OCI-M1 (cell line): ENCODE measurements at regions not wholly inside any gene's neighbourhood (a gene's known extent, or its start where the extent isn't known, plus 50 kb on each side); places are given as distances from the start of the nearest gene placed in this dataset.
A peak's percentile ranks its signal among the peaks of the same experiment; 100 is the strongest.
"Not testable (repeated sequence)": the region's sequence is repeated elsewhere in the genome, so short reads cannot be mapped to it uniquely, and the experiment has no call there.

ENCODE experiments used
- DNase-seq: peaks from one replicate; lab custom pipeline; 2025; lab: John Stamatoyannopoulos, UW

DNA sequence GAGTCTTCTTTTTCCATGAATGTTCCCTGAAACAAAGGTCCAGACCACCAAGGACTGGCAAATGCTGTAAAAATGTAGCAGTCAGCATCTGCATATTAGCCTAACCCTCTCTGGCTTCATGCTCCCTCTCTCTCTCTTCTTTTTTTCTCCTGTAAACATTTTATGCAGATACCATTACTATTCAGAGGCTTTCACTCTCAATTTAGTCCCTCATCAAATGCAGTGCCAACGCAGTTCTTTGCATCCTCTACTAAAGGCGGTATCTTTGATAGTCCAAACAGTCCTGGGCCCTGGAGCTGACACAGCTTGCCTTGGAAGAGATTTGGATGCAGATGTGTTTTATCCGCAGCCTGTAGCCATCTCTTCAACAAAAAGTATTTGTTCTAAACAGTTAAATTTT is 167.1 kb upstream of the MMS22L start:
- DNase-seq: no peak

DNA sequence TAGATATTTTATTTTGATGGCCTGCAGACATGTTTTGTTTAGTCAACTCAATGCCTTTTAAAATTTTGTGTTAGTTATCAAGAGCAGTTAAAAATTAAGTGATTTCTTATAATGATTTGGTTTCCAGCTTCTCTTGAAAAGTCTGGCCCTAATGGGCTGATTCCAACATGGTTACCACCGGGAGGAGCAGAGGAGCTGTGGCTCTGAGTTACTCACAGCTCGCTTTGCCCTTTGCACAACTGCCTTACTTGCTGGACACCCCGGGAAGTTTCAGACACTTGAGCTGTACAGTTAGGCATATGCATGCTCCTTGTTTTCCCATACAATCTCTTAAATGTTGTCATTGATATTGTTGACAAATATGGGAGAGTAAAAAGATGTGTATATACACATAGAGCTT is 173.1 kb upstream of the MMS22L start:
- DNase-seq: no peak

DNA sequence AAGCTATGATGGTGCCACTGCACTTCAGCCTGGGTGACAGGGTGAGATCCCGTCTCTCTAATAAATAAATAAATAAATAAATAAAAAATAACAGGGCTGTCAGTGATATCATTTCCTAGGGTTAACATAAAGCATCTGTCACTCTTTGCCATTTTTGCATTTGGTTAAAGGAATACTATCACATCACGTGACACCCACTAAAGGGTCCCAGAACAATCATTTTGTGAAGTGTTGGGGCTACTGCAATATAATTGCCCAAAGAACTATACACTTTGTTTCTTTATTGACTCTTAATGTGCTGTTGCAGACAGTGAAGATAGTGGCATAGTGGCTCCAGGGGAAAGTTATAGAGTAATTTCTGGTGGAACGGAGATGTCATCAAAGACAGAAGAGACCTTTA is 176.5 kb upstream of the MMS22L start:
- DNase-seq: no peak

DNA sequence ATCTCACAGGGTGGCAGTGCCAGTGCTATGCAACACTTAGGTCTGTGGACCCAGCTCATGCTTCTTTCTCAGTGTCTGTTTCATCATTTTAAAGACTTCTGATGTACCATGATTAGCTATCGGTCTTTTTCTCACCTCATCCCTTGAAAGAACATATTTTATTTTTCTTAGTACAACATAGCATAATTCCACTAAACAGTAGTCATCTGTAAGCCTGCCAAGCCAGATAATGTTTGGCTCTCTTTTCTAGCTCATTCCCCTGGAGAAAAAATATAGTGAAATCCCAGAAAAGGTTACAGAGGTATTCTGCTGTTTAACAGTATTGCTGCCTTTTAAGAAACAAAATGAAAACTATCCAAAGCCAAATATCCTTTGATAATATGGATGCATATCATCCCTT is 177.0 kb upstream of the MMS22L start:
- DNase-seq: no peak

DNA sequence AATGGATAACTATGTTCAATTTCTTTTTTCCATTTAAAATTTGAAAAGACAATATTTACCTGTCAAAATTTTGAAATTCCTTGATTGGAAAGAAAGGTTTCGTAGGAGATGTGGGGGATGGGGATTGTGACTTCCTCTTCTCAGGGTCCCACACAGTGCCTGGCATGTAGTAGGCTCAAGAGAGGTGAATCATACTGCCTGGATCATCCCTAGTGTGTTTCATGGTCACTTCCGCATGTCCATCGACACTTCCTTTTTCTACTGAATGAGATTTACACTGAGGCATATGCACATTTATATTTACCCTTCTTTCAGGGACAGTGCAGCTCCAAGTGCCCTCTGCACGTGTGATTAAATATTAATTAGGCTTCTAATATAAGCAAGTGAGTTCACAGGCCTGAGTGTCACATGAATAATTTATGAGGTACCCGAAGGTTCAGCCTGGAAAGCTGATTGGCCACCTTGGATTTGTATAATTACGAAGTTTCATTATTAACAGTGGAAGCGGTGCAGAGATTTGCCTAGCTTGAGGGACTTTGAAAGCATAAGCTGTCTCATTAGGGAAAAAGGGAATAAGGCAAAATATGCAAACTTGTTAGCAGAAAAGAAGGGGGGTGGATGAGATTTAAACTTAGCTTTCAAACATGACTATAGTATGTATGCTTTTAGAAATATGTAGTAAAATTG is 177.5 kb upstream of the MMS22L start:
- peak; percentile 49 for DNase-seq

DNA sequence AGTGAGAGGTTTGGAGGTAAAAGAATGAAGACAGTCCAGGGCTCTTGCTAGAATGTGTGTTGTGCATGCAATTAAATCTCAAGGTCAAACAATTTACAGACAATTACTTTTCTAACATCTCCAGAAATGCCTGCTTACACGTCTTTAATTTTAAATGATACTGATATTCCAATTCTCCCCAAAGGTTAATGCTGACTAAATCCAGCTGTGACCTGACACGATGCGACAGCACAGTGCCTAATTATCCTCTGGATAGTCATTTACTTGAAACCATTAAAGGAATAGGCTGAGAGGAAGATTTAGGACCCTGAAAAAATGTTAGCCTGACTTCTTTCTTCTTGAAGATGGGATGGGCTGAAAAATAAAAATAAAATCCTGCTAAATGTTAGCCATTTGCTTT is 178.2 kb upstream of the MMS22L start:
- no peak for DNase-seq

DNA sequence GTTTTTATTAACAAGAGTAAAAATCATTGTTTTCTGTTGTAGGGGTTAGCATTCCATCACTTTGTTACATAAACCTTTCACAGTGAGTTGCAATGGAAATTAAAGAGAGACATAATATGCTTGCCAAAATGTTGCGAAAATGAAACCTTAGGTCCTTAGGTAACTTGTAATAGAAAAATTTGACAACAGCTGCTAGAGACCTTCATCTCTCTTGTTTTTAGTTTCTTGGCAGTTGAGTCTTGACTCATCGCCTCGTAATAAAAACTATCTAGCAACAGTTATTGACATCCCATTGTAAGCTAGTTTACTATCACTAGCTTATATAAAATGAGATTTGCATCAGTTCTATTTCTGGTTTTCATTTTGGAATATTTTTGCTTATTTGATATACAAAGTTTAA is 179.0 kb upstream of the MMS22L start:
- DNase-seq: no peak

DNA sequence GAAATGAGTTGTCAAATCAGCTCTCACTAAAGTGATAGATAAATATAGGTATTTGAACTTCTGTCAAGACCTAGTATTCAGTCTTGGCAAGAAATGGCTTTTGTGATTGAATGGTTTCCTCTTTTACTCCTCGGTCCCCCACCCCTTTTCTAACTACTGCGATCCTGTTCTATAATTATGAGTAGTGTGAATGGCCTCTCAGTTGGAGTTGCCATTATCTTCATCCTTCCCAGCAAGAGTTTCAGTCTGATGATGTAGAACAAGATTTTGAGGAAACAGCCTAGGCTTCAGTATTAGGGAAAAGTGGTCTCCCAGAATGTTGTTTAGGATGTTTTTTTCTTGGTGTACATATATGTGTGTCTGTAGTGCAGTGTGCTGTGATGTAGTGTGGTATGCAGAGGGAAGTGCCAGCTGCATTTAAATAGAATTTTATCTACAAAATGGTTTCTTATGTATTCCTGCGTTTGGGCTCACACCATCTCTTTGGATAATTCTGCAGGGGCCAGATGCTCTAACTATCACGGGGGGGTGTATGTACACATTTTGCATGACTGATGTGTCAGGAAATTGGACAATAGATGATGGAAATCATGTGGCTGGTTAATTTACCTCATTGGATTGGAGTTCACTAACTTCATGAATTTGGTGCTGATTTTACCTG is 180.1 kb upstream of the MMS22L start:
- no peak for DNase-seq

DNA sequence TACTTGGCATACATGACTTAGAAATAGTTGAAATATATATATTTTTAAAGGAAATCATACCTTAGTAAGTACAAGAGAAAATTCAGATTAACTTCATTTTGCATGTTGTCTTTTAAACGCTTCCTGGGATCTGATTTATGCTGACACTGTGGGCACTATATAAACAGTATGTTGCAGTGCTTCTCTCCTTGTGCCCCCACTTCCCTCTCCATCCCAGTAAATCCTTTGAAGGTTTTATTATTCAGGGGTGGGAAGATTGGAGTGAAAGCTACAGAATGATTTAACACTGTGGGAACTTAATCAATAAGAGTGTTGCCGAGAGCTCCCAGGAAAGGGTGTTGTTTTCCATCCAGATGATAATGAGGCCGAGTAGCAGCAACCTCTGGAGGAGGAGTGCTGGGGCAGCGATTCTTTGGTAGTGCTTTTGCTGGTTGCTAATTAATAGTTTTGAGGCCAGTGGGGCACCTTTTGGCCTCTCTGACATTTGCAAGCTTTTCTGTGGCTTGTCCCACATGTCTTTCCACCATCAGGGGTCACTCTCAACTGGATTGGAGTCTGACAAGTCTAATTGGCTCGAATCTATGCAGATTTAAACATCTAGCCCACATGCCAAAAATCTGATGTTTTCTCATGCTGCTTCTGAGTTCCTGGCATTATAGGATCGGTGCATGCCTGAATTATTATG is 183.0 kb upstream of the MMS22L start:
- DNase-seq: no peak

DNA sequence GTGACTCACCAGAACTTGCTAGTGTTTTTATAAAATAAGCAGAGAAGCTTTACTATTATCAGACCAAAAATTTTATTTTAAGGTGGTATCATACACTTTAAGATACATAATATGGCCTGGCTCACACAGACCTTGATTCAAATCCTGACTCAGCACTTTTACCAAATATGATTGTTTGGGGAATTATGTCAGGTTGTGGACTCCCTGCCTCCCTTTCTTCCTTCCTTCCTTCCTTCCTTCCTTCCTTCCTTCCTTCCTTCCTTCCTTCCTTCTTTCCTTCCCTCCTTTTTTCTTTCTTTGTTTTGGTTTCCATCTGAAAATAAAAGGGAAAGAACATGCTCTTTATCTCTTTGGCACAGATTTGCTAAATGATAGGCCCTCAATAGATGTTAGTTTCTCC is 186.0 kb upstream of the MMS22L start:
- no peak for DNase-seq

DNA sequence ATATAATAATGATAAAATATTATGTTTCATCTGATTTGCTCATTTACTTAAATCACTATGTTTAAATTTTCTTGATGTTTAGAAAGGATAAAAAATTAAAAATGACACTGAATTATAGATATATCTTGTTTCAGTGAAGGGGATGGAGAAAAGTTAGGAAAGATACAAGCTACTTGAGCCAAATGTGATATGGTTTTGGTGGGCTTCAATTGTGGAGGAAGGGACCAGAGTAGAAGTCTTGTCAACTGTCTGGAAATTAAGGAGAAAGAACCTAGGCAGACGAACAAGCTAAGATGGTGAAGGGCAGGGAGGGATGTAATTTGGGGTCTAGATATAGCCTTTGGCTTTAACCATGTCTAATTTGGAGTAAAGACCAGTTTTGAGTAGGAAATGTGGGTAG is 186.4 kb upstream of the MMS22L start:
- DNase-seq: no peak

DNA sequence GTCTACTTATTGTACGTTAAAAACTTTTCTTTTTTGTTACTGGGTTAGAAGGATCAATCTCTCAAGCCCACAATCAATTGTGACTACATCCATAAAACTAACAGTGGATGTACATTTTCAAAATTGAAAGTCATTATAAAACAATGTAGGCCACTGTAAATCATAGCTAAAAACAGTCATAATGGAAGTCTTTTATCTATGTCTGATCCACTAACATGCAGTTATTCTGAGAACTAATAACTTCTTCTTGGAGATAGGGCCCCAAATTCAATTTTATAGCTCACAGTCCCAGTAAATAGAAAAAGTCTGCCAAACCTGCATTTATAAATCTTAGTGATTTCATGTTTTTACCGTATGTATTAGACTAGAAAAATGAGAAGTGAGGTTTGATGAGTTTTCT is 187.3 kb upstream of the MMS22L start:
- DNase-seq: no peak

DNA sequence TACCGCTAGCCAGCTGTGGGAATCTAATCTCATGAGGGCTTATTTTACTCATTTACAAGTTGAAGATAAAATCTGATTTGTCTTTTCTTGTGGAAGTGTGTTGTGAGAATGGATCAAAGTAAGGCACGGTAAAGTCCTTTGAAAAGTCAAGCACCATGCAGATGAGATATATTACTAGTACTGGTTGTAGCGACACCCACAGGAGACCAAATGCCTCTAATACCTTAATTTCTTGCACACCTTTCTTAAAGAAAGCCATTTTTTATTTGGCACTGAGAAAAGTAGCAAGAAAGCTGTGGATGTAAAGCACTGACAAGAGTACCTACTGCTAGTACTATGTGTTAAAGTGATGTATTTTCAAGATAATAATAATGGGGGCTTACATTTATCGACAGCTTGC is 191.0 kb upstream of the MMS22L start:
- DNase-seq: no peak

DNA sequence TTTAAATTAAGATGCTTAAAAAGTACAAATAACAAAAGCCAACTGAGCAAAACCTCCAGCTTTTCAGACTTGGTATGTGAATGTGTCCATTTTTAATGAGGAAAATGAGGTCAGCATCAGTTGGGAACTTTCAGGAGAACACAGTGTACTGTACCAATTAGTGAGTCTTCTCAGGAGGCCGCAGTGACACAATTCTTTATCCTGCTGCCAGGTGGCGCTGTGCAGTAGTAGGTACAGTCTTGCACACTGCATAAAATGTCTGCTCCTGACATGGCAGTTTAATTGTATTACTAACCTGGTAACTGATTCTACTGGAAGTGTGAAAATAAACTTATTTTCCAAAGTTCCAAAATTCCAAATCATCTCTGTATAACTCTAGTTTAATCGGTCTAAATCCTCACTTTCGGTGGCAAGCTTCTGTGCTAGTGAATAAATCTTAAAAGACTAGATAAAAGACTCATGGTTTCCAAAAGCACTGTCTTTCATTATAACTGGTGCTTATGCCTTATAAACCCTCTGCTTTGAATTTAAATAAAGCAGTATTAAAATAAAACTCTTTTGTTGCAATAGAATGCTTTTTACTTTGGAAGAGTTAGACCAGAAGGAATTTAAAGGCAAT is 214.8 kb upstream of the MMS22L start:
- peak; percentile 88 for DNase-seq

DNA sequence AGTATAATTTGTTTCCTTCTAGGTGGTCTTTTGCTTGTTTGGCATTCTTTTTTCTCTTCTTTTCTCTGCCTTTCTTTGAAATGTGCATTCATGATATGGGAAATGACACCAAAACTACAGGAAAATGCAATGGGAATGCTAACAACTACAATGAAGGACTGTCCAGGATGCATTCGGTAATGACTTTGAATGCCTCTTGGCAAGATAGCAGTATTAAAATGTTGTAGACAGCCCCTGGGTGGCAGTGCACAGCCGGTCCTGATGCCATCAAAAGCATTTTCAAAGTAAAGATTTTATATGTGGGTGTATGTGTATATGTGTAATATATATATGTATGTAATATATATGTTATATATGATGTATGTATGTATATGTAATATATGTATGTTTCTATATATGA is 218.8 kb upstream of the MMS22L start:
- DNase-seq: peak; percentile 65

DNA sequence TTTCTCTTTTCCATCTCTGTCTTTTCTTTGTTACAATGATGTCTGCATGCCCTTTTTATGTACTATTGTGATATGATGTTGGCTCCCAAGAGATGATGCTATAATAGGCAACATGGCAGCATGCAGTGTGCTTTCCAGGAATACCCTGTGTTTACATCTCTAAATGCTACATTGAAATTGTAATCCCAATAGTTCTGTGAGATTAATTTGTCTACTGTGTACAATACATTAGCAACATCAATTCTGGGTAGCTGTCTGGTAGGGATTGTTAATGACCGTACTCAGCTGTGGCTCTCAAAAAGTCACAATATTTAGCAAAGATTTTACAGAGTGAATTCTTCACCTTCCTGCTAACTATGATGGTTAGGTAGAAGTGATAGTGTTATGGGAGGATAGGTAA is 225.6 kb upstream of the MMS22L start:
- DNase-seq: no peak

DNA sequence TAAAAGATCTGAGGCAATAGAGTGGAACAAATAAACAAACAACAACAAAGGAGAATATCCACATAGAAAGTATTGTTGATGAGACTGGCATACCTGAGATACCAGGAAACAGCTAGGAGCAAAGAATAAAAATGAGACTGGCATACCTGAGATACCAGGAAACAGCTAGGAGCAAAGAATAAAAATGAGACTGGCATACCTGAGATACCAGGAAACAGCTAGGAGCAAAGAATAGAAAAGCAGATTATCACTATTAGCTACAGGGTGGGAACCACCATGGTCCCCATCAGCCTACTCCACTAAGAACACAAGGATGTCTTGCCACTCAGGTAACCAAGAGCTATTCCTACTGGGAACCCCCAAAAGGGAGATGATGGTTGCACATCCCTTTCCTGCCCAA is 230.2 kb upstream of the MMS22L start:
- DNase-seq: not testable (repeated sequence)

DNA sequence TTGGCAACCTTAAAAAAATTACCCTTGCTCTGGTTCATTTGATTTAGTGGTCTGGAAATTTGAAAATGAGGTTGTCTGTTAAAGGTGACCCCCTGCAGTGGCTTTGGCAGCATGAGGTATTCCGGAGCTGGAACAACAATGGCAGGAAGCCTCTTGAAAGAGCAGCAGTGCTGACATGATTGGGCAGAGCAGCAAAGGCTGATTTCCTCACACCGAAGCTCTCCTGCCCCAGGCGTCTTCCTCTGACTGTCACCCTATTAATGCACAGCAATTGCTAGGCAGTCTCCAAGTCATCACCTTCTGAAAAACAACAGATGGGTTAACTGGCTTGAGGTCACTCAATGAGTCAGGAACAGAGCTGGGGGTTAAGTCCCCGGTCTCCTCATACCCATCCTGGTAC is 241.8 kb upstream of the MMS22L start:
- DNase-seq: no peak

DNA sequence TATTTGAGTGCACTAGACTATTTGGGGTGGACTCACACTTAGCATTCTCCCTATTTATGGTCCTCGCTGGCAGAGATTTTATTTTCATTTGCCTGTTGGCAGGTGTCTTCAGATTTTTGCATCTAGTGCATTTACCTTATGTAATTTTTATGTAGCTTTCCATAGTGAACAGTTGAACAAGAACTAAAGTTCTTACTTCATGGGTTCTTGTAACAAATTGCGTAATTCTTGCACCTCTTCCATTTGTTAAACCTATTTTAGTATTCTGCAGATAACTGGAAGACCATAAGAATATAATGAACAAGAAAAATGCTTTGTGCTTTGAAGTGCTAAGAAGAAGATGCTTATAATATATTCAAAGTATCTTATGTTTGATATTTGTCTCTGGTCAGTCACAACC is 252.8 kb upstream of the MMS22L start:
- no peak for DNase-seq

DNA sequence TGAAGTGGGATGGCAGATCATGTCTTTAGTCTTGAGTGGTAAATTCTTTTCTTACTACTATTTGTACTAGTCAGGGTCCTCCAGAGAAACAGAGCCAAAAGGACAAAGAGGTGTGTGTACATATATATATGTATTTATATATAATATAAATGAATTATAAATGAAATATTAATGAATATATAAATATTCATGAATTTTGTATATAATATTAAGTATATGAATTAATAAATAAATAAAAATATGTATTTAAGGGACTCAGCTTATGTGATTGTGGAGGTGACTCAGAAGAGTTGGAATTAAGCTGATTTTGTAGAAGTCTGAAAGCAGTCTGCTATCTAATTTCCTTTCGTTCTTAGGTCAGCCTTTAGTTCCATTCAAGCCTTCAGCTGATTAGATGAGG is 265.3 kb upstream of the MMS22L start:
- DNase-seq: no peak

DNA sequence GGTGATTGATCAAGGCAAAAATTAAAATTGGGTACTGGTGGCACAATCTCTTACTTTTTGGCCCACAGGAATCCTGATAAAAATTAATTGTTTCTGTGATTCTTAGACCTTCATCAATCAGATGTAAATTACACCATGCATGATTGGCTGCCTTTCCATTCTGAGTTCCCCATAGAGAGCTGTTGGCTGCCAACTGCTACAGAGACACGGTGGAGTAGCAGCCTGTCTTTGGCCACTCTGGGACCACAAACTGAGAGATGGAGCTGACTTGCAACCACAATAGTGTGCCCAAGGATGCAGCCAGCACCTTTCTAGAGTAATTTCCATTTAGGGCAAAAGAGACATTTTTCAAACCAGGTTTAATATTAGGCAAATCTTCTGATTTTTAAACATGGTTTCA is 274.3 kb upstream of the MMS22L start:
- no peak for DNase-seq

DNA sequence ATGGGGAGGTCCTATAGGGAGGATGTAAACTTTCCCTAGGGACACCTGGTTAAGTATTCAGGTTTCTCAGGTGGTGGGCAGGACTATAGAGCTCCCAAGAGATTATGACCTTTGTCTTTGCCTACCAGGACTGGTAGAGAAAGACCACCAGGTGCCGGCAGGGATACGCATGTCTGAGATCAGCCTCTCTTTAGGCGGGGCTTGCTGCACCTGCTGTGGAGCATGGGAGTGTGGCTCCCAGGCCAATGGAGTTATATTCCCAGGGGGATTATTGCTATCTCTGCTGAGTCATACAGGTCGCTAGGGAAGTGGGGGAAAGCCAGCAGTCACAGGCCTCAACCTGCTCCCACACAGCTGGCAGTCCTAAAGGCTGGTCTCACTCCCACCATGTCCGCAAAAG is 280.5 kb upstream of the MMS22L start:
- no peak for DNase-seq

DNA sequence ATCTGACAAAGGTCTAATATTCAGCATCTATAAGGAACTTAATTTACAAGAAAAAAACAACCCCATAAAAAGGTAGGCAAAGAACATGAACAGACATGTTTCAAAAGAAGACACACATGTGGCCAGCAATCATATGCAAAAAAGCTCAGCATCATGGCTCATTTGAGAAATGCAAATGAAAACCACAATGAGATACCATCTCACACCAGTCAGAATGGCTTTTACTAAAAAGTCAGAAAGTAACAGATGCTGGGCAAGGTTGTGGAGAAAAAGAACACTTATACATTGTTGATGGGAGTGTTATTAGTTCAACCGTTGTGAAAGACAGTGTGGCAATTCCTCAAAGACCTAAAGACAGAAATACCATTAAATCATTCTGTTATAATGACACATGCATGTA is 289.9 kb upstream of the MMS22L start:
- DNase-seq: no peak
